Endothelial cell of umbilical vein (primary cell): ENCODE measurements at regions not wholly inside any gene's neighbourhood (a gene's known extent, or its start where the extent isn't known, plus 50 kb on each side); places are given as distances from the start of the nearest gene placed in this dataset.
A peak's percentile ranks its signal among the peaks of the same experiment; 100 is the strongest.

ENCODE experiments used
- BruUV-seq: library from RNA; stranded (reverse); fragments of 400-500 nt; replicated peaks from 2 replicates; lab custom pipeline; 2021; lab: Mats Ljungman, UMichigan
- CTCF ChIA-PET: fragments of 300-600, 350-600 bp; sonication (Branson Sonifier 250); formaldehyde crosslinking; loops from one replicate; lab custom pipeline; 2021; ENCODE audit warnings: antibody characterized with exemption, inconsistent platforms; lab: Charles Lee
- POLR2A ChIA-PET: fragments of 300-600, 350-600 bp; sonication (Branson Sonifier 250); formaldehyde crosslinking; loops from one replicate; lab custom pipeline; 2021; ENCODE audit warnings: antibody characterized with exemption, inconsistent platforms; lab: Charles Lee
- DNase-seq: peaks from one replicate; pipeline ENCODE4 v3.0.0-alpha.2; 2011; ENCODE audit warnings: low read depth, low spot score
- FAIRE-seq: peaks from 2 replicates; lab custom pipeline; 2011; peaks lifted over from hg19 to GRCh38; lab: Jason Lieb, UNC
- H2AFZ ChIP-seq: 2 replicates; pipeline ENCODE4 v1.6.0; 2012; ENCODE audit warnings: low read depth, low read length, control low read depth, inconsistent platforms
- H3K27ac ChIP-seq: 2 replicates; pipeline ENCODE4 v1.5.1; 2011; ENCODE audit warnings: low read depth, mild to moderate bottlenecking, control low read depth, low read length, moderate library complexity; ENCODE audit not compliant: insufficient read depth
- H3K27me3 ChIP-seq, 2 experiments: 2 replicates each; pipeline versions ENCODE4 v1.6.0 to v1.6.1; 2011; ENCODE audit warnings: low read length in 2 of 2, mixed read lengths in 1 of 2; ENCODE audit not compliant: control insufficient read depth in 2 of 2, insufficient read depth in 2 of 2
- H3K36me3 ChIP-seq, 2 experiments: 2 replicates in 1 of 2; 3 replicates in 1 of 2; pipeline ENCODE4 v1.5.1; 2011; ENCODE audit warnings: low read length in 2 of 2, mild to moderate bottlenecking in 1 of 2, moderate library complexity in 1 of 2; ENCODE audit not compliant: control insufficient read depth in 2 of 2, insufficient read depth in 2 of 2; ENCODE audit errors: extremely low read depth in 1 of 2
- H3K4me1 ChIP-seq: 3 replicates; pipeline ENCODE4 v1.5.1; 2011; ENCODE audit warnings: mild to moderate bottlenecking, low read length; ENCODE audit not compliant: control insufficient read depth, insufficient read depth; ENCODE audit errors: extremely low read depth
- H3K4me2 ChIP-seq: 2 replicates; pipeline ENCODE4 v1.6.1; 2011; ENCODE audit warnings: low read length, control low read depth, mixed read lengths; ENCODE audit not compliant: insufficient read depth
- H3K4me3 ChIP-seq, 3 experiments: fragments of 200-600 bp in 1 of 3; sonication (generic), shearing (Covaris generic) in 1 of 3; replicated peaks in 1 of 3; 2 replicates each; pipeline ENCODE4 v1.5.1; 2011 to 2016; ENCODE audit warnings: control low read depth in 3 of 3, low read length in 3 of 3, mild to moderate bottlenecking in 2 of 3, inconsistent platforms in 1 of 3, low read depth in 1 of 3, moderate library complexity in 1 of 3; ENCODE audit not compliant: insufficient read depth in 1 of 3
- H3K79me2 ChIP-seq: 2 replicates; pipeline ENCODE4 v1.6.0; 2012; ENCODE audit warnings: low read length, inconsistent platforms; ENCODE audit not compliant: control insufficient read depth, insufficient read depth
- H3K9ac ChIP-seq: replicated peaks from 2 replicates; pipeline ENCODE3; 2011; ENCODE audit warnings: low read length, control low read depth; ENCODE audit not compliant: insufficient read depth; ENCODE audit errors: extremely low read depth
- H3K9me1 ChIP-seq: replicated peaks from 3 replicates; pipeline ENCODE4 v1.6.0; 2011; ENCODE audit warnings: mild to moderate bottlenecking, low read length; ENCODE audit not compliant: control insufficient read depth, insufficient read depth; ENCODE audit errors: extremely low read depth
- H3K9me3 ChIP-seq: replicated peaks from 2 replicates; pipeline ENCODE4 v1.5.1; 2012; ENCODE audit warnings: low read length, inconsistent platforms; ENCODE audit not compliant: control insufficient read depth, insufficient read depth
- H4K20me1 ChIP-seq: replicated peaks from 2 replicates; pipeline ENCODE3; 2011; ENCODE audit warnings: mild to moderate bottlenecking, low read length; ENCODE audit not compliant: control insufficient read depth, insufficient read depth; ENCODE audit errors: extremely low read depth
- EZH2 ChIP-seq: IDR thresholded peaks from 2 replicates; pipeline ENCODE4 v1.6.1; 2012; ENCODE audit warnings: borderline replicate concordance, low read depth, mild to moderate bottlenecking, moderate library complexity, low read length, inconsistent platforms; ENCODE audit not compliant: severe bottlenecking
- FOS ChIP-seq: IDR thresholded peaks from 2 replicates; pipeline ENCODE4 v1.6.1; 2011; ENCODE audit warnings: mild to moderate bottlenecking, low read length, moderate library complexity, borderline replicate concordance; ENCODE audit not compliant: insufficient read depth
- GATA2 ChIP-seq: IDR thresholded peaks from 2 replicates; pipeline ENCODE4 v1.7.0; 2011; ENCODE audit warnings: low read depth, mild to moderate bottlenecking, moderate library complexity, mixed read lengths, low read length; ENCODE audit not compliant: insufficient read length, insufficient read depth
- JUN ChIP-seq: IDR thresholded peaks from 2 replicates; pipeline ENCODE4 v1.6.1; 2011; ENCODE audit warnings: borderline replicate concordance, low read depth; ENCODE audit not compliant: insufficient read length, insufficient read depth
- MYC ChIP-seq: IDR thresholded peaks from one replicate; pipeline ENCODE4 v1.6.1; 2011; ENCODE audit warnings: mild to moderate bottlenecking, low read depth, low read length
- POLR2A ChIP-seq: IDR thresholded peaks from 2 replicates; pipeline ENCODE4 v1.6.1; 2012; ENCODE audit warnings: low read depth, mild to moderate bottlenecking, control low read depth, low read length
- POLR2AphosphoS5 ChIP-seq: IDR thresholded peaks from 2 replicates; pipeline ENCODE4 v1.6.1; 2012; ENCODE audit warnings: low read depth, mild to moderate bottlenecking, control low read depth, low read length, moderate library complexity; ENCODE audit not compliant: insufficient read depth
- dilution Hi-C: fragments of 300-500 bp; cut with MboI; formaldehyde crosslinking; loops from one replicate; pipeline ENCODE4 v1.15.0; 2019; ENCODE audit warnings: low sequenced_read_pairs; ENCODE audit not compliant: extremely low pct_ligation_motif_present
- intact Hi-C: fragments of 100-400 bp; cut with micrococcal nuclease; formaldehyde crosslinking; loops from one replicate; pipeline ENCODE4 v1.10.0; 2022
- TF ChIP-seq, protein P1 (sequence below): IDR thresholded peaks from 2 replicates; pipeline ENCODE4 v1.6.1; 2011; ENCODE audit not compliant: insufficient read depth, insufficient read length
- TF ChIP-seq, protein P2 (sequence below), 2 donors: IDR thresholded peaks; 1 replicate in 1 of 2; 2 replicates in 1 of 2; pipeline ENCODE4 v1.5.1; 2011; ENCODE audit warnings: low read length in 2 of 2, mild to moderate bottlenecking in 2 of 2, moderate library complexity in 2 of 2, control low read depth in 1 of 2, inconsistent platforms in 1 of 2, low read depth in 1 of 2; ENCODE audit not compliant: insufficient read depth in 1 of 2; ENCODE audit errors: extremely low read depth in 1 of 2

DNA sequence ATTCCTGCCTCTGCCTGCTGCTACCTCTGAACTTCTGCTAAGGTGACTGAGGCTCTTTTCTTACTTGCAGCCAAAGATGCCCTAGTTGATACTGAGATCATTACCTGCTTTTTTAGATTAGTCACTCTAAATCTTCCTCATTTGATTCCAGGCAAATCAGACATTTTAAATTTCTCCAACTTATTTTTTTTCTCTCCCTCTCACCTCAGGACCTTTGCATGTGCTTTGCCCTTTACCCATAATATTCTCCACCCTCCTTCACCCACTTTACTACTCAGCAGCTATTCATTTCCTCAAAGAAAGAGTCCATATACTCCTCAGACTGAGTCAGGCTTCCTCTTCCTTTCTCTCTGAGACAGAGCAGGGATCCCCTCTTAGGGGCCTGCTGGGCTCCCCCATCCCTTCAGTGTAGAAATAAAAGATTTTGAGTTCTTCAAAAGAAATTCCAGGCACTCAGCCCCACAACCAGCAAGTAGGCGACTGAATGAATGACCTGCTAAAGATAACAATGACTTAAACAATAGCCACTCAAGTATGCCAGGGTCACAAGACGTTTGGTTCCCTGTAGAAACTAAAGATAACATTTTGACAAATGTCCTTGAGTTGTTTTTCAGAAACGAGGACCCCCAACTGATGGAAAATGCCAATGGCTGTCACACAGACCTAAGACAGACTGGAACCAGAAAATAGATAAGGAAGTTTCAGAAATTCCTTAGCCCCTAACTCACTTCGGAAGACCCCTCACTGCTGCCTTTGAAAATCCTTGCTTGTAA lies 104.2 kb downstream of the MTNR1B start:
- Histone ChIP-seq H3K27me3 (no peaks in the 10 kb centered on the region), H2AFZ (no peak overlapping the region), H3K9me1 (no peaks in the 10 kb centered on the region), H3K9me3 (no peaks in the 10 kb centered on the region), H3K4me3 (no peak overlapping the region), H3K9ac (no peak overlapping the region), H3K36me3 (no peaks in the 10 kb centered on the region), H4K20me1 (no peaks in the 10 kb centered on the region), H3K4me2 (no peak overlapping the region), H3K27ac (no peak overlapping the region), H3K4me1 (no peaks in the 10 kb centered on the region), H3K79me2 (no peaks in the 10 kb centered on the region)
- TF ChIP-seq MYC = no peak
- peak; percentile 16 for TF ChIP-seq FOS
- no peak for TF ChIP-seq POLR2A
- no peak for TF ChIP-seq GATA2
- DNase-seq (no peak), FAIRE-seq (no peak)
- intact Hi-C loops = no loop called here
- CTCF ChIA-PET = no interaction called here
- POLR2A ChIA-PET = no interaction called here
- dilution Hi-C loops = no loop called here
- BruUV-seq = no TSS peak

DNA sequence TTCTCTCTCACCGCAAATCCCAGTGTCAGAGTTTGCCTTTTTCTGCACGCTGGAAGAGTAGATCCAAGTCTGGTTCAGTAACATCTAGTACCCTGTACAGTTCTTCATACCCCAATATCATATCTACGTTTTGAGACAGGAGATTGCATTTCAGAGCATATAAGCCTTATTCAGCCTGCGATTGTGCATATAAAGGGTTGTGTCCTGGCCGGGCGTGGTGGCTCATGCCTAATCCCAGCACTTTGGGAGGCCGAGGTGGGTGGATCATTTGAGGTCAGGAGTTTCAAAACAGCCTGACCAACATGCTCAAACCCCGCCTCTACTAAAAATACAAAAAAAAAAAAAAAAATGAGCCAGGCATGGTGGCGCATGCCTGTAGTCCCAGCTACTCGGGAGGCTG lies 104.9 kb downstream of the MTNR1B start:
- H3K9me3 ChIP-seq = no peaks in the 10 kb centered on the region
- DNase-seq (no peak), FAIRE-seq (no peak)
- ChIA-PET CTCF (no interaction called here), POLR2A (no interaction called here)
- H3K27ac ChIP-seq = no peak overlapping the region
- H3K4me3 ChIP-seq = no peak overlapping the region
- BruUV-seq = no TSS peak
- no peaks in the 10 kb centered on the region for H3K36me3 ChIP-seq
- no peak overlapping the region for H3K4me2 ChIP-seq
- H3K27me3 ChIP-seq = no peaks in the 10 kb centered on the region
- no peak overlapping the region for H2AFZ ChIP-seq
- dilution Hi-C loops (no loop called here), intact Hi-C loops (no loop called here)
- H3K4me1 ChIP-seq = no peaks in the 10 kb centered on the region
- no peak overlapping the region for H3K9ac ChIP-seq
- H4K20me1 ChIP-seq = no peaks in the 10 kb centered on the region
- TF ChIP-seq, protein P1, sequence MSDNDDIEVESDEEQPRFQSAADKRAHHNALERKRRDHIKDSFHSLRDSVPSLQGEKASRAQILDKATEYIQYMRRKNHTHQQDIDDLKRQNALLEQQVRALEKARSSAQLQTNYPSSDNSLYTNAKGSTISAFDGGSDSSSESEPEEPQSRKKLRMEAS = no peak
- TF ChIP-seq, protein P2, sequence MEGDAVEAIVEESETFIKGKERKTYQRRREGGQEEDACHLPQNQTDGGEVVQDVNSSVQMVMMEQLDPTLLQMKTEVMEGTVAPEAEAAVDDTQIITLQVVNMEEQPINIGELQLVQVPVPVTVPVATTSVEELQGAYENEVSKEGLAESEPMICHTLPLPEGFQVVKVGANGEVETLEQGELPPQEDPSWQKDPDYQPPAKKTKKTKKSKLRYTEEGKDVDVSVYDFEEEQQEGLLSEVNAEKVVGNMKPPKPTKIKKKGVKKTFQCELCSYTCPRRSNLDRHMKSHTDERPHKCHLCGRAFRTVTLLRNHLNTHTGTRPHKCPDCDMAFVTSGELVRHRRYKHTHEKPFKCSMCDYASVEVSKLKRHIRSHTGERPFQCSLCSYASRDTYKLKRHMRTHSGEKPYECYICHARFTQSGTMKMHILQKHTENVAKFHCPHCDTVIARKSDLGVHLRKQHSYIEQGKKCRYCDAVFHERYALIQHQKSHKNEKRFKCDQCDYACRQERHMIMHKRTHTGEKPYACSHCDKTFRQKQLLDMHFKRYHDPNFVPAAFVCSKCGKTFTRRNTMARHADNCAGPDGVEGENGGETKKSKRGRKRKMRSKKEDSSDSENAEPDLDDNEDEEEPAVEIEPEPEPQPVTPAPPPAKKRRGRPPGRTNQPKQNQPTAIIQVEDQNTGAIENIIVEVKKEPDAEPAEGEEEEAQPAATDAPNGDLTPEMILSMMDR (IDR thresholded peaks at IDR 0.05; ENCODE audit: extremely low read depth in 1 of 2, insufficient read depth in 1 of 2, low read depth in 1 of 2, low read length in 2 of 2) = no peak
- TF ChIP-seq JUN = no peak
- no peak for TF ChIP-seq POLR2AphosphoS5
- no peak for TF ChIP-seq POLR2A
- no peak for TF ChIP-seq MYC
- TF ChIP-seq GATA2 = no peak
- TF ChIP-seq FOS = no peak
- TF ChIP-seq EZH2 = no peak
- H3K9me1 ChIP-seq = no peaks in the 10 kb centered on the region
- no peaks in the 10 kb centered on the region for H3K79me2 ChIP-seq
